ACC112 (cell line): ENCODE measurements at regions not wholly inside any gene's neighbourhood (a gene's known extent, or its start where the extent isn't known, plus 50 kb on each side); places are given as distances from the start of the nearest gene placed in this dataset.
"Not testable (repeated sequence)": the region's sequence is repeated elsewhere in the genome, so short reads cannot be mapped to it uniquely, and the experiment has no call there.

Experiments used
- H2AFZ ChIP-seq: fragments of 200-600 bp; sonication (generic); one replicate; pipeline ENCODE4 v1.6.0; 2017; ENCODE audit warnings: antibody characterized with exemption, low read length; ENCODE audit not compliant: unreplicated experiment
- H3K27ac ChIP-seq: fragments of 200-600 bp; sonication (generic); 2 replicates; pipeline ENCODE4 v1.5.1; 2014; ENCODE audit warnings: low read depth, mild to moderate bottlenecking, antibody characterized with exemption, low read length, moderate library complexity
- H3K27me3 ChIP-seq: fragments of 200-600 bp; sonication (generic); 2 replicates; pipeline ENCODE4 v1.6.1; 2014; ENCODE audit warnings: mild to moderate bottlenecking, antibody characterized with exemption, low read length, moderate library complexity, mixed read lengths; ENCODE audit not compliant: insufficient read depth
- H3K36me3 ChIP-seq: fragments of 200-600 bp; sonication (generic); 2 replicates; pipeline ENCODE4 v1.6.1; 2016; ENCODE audit warnings: mild to moderate bottlenecking, antibody characterized with exemption, low read length, moderate library complexity, mixed read lengths; ENCODE audit not compliant: insufficient read depth
- H3K4me1 ChIP-seq: fragments of 200-600 bp; sonication (generic); one replicate; pipeline ENCODE4 v1.6.1; 2016; ENCODE audit warnings: low read length, mixed read lengths; ENCODE audit not compliant: insufficient read depth, unreplicated experiment, control insufficient read depth
- H3K4me3 ChIP-seq: fragments of 200-600 bp; sonication (generic); 2 replicates; pipeline ENCODE4 v1.5.1; 2014; ENCODE audit warnings: mild to moderate bottlenecking, low read depth, low read length
- H3K79me2 ChIP-seq: fragments of 200-600 bp; sonication (generic); one replicate; pipeline ENCODE4 v1.6.0; 2016; ENCODE audit warnings: low read length; ENCODE audit not compliant: control insufficient read depth, unreplicated experiment, insufficient read depth

GRCh38 chr1:189696297-189696696 lies 781.4 kb downstream of the BRINP3 start:
- Histone ChIP-seq H2AFZ (no peak overlapping the region), H3K4me3 (no peak overlapping the region), H3K27ac (no peak overlapping the region), H3K79me2 (no peaks in the 10 kb centered on the region), H3K36me3 (no peaks in the 10 kb centered on the region), H3K4me1 (no peaks in the 10 kb centered on the region), H3K27me3 (no peaks in the 10 kb centered on the region)

- Histone ChIP-seq H3K27me3 (no peaks in the 10 kb centered on the region), H2AFZ (no peak overlapping the region), H3K4me3 (no peak overlapping the region), H3K4me1 (no peaks in the 10 kb centered on the region), H3K36me3 (no peaks in the 10 kb centered on the region), H3K79me2 (no peaks in the 10 kb centered on the region), H3K27ac (no peak overlapping the region)
Observed at GRCh38 chr1:189697113-189697512, 780.6 kb downstream of the BRINP3 start.

- no peaks in the 10 kb centered on the region for H3K79me2 ChIP-seq
- H3K36me3 ChIP-seq, result no peaks in the 10 kb centered on the region
- no peaks in the 10 kb centered on the region for H3K4me1 ChIP-seq
- no peak overlapping the region for H3K4me3 ChIP-seq
- no peaks in the 10 kb centered on the region for H3K27me3 ChIP-seq
- no peak overlapping the region for H3K27ac ChIP-seq
- H2AFZ ChIP-seq, result no peak overlapping the region
Observed at GRCh38 chr1:189701606-189702005, 776.1 kb downstream of the BRINP3 start.

- Histone ChIP-seq H3K4me3 (no peak overlapping the region), H2AFZ (no peak overlapping the region), H3K27me3 (no peaks in the 10 kb centered on the region), H3K79me2 (no peaks in the 10 kb centered on the region), H3K4me1 (no peaks in the 10 kb centered on the region), H3K36me3 (no peaks in the 10 kb centered on the region), H3K27ac (no peak overlapping the region)
Observed at GRCh38 chr1:189706594-189706993, 771.1 kb downstream of the BRINP3 start.

GRCh38 chr1:189708674-189709073 lies 769.0 kb downstream of the BRINP3 start:
- no peaks in the 10 kb centered on the region for H3K36me3 ChIP-seq
- H3K4me3 ChIP-seq, result no peak overlapping the region
- H3K79me2 ChIP-seq, result no peaks in the 10 kb centered on the region
- H3K27ac ChIP-seq, result no peak overlapping the region
- H3K4me1 ChIP-seq, result no peaks in the 10 kb centered on the region
- H2AFZ ChIP-seq, result no peak overlapping the region
- H3K27me3 ChIP-seq, result no peaks in the 10 kb centered on the region

- H3K79me2 ChIP-seq, H3K4me1 ChIP-seq, H3K27ac ChIP-seq, H3K4me3 ChIP-seq, H3K36me3 ChIP-seq, H3K27me3 ChIP-seq, H2AFZ ChIP-seq: not testable (repeated sequence)
Observed at GRCh38 chr1:189718147-189718795, 759.4 kb downstream of the BRINP3 start.

- H3K27me3 ChIP-seq, result no peaks in the 10 kb centered on the region
- H3K27ac ChIP-seq, result no peak overlapping the region
- no peak overlapping the region for H2AFZ ChIP-seq
- H3K36me3 ChIP-seq, result no peaks in the 10 kb centered on the region
- H3K4me3 ChIP-seq, result no peak overlapping the region
- no peaks in the 10 kb centered on the region for H3K79me2 ChIP-seq
- no peaks in the 10 kb centered on the region for H3K4me1 ChIP-seq
Observed at GRCh38 chr1:189726806-189727205, 750.9 kb downstream of the BRINP3 start.

- Histone ChIP-seq H3K4me3 (no peak overlapping the region), H3K36me3 (no peaks in the 10 kb centered on the region), H3K27ac (no peak overlapping the region), H3K79me2 (no peaks in the 10 kb centered on the region), H3K4me1 (no peaks in the 10 kb centered on the region), H3K27me3 (no peaks in the 10 kb centered on the region), H2AFZ (no peak overlapping the region)
Observed at GRCh38 chr1:189751311-189751710, 726.4 kb downstream of the BRINP3 start.

- Histone ChIP-seq H3K4me1 (no peaks in the 10 kb centered on the region), H3K27ac (no peak overlapping the region), H3K4me3 (no peak overlapping the region), H3K79me2 (no peaks in the 10 kb centered on the region), H3K36me3 (no peaks in the 10 kb centered on the region), H2AFZ (no peak overlapping the region), H3K27me3 (no peaks in the 10 kb centered on the region)
Observed at GRCh38 chr1:189752461-189752995, 725.1 kb downstream of the BRINP3 start.

- H3K4me1 ChIP-seq, H3K27me3 ChIP-seq, H3K36me3 ChIP-seq, H3K4me3 ChIP-seq, H3K79me2 ChIP-seq, H2AFZ ChIP-seq, H3K27ac ChIP-seq: not testable (repeated sequence)
Observed at GRCh38 chr1:189755100-189755499, 722.6 kb downstream of the BRINP3 start.

- no peak overlapping the region for H3K4me3 ChIP-seq
- H3K79me2 ChIP-seq, result no peaks in the 10 kb centered on the region
- no peak overlapping the region for H3K27ac ChIP-seq
- no peaks in the 10 kb centered on the region for H3K27me3 ChIP-seq
- H3K36me3 ChIP-seq, result no peaks in the 10 kb centered on the region
- H3K4me1 ChIP-seq, result no peaks in the 10 kb centered on the region
- no peak overlapping the region for H2AFZ ChIP-seq
Observed at GRCh38 chr1:189764391-189765320, 713.0 kb downstream of the BRINP3 start.
